B cell (primary cell): ENCODE measurements at regions not wholly inside any gene's neighbourhood (a gene's known extent, or its start where the extent isn't known, plus 50 kb on each side); places are given as distances from the start of the nearest gene placed in this dataset.

ENCODE experiments used
- ATAC-seq: fragments of 200-7000 bp; cut with Tn5 transposase; one replicate; pipeline ENCODE4 v1.10.0; 2021; ENCODE audit warnings: low read depth, mild to moderate bottlenecking, moderate number of reproducible peaks, moderate library complexity
- CTCF ChIA-PET: fragments of 350-600 bp; sonication (Branson Sonifier 250); formaldehyde crosslinking; loops from one replicate; lab custom pipeline; 2021; ENCODE audit warnings: antibody characterized with exemption, inconsistent platforms; lab: Charles Lee
- POLR2A ChIA-PET: fragments of 350-600 bp; sonication (Branson Sonifier 250); formaldehyde crosslinking; loops from one replicate; lab custom pipeline; 2021; ENCODE audit warnings: antibody characterized with exemption; lab: Charles Lee
- DNase-seq: peaks from one replicate; pipeline ENCODE4 v3.0.0; 2013
- H2AFZ ChIP-seq: 2 replicates; pipeline ENCODE4 v1.6.1; 2012; ENCODE audit warnings: mild to moderate bottlenecking, low read depth, low read length; ENCODE audit not compliant: insufficient read depth, poor library complexity, severe bottlenecking
- H3K27ac ChIP-seq, 2 donors: 1 replicate in 1 of 2; 2 replicates in 1 of 2; pipeline ENCODE4 v1.5.1; 2012 to 2013; ENCODE audit warnings: low read length in 2 of 2, mild to moderate bottlenecking in 2 of 2, moderate library complexity in 1 of 2
- H3K27me3 ChIP-seq, 4 experiments: fragments of 200-600 bp in 1 of 4; sonication (generic) in 1 of 4; replicated peaks in 1 of 4; 1 replicate in 2 of 4; 2 replicates in 2 of 4; pipeline versions ENCODE4 v1.6.1 to v1.7.0; 2013 to 2016; ENCODE audit warnings: low read length in 3 of 4, mild to moderate bottlenecking in 2 of 4, mixed read lengths in 1 of 4, moderate library complexity in 1 of 4; ENCODE audit not compliant: insufficient read depth in 4 of 4, control insufficient read depth in 3 of 4; ENCODE audit errors: control extremely low read depth in 1 of 4
- H3K36me3 ChIP-seq, 2 experiments: replicated peaks in 1 of 2; 1 replicate in 1 of 2; 2 replicates in 1 of 2; pipeline versions ENCODE4 v1.6.1 to v1.7.1; 2013; ENCODE audit warnings: low read length in 1 of 2; ENCODE audit not compliant: insufficient read depth in 2 of 2, control insufficient read depth in 1 of 2; ENCODE audit errors: control extremely low read depth in 1 of 2, extremely low read depth in 1 of 2
- H3K4me1 ChIP-seq, 2 donors: fragments of 200-600 bp in 1 of 2; sonication (generic) in 1 of 2; 1 replicate in 1 of 2; 2 replicates in 1 of 2; pipeline versions ENCODE4 v1.5.1 to v1.6.1; 2013 to 2017; ENCODE audit warnings: low read length in 2 of 2; ENCODE audit not compliant: control insufficient read depth in 2 of 2, insufficient read depth in 2 of 2
- H3K4me2 ChIP-seq: replicated peaks from 2 replicates; pipeline ENCODE3; 2012; ENCODE audit warnings: mild to moderate bottlenecking, low read depth, low read length; ENCODE audit not compliant: poor library complexity, severe bottlenecking
- H3K4me3 ChIP-seq, 5 experiments: fragments of 200-600 bp in 1 of 5; sonication (generic) in 1 of 5; 1 replicate in 3 of 5; 2 replicates in 2 of 5; pipeline versions ENCODE4 v1.5.1 to v1.7.0; 2011 to 2016; ENCODE audit warnings: low read length in 4 of 5, mild to moderate bottlenecking in 4 of 5, low read depth in 2 of 5, control low read depth in 1 of 5, moderate library complexity in 1 of 5; ENCODE audit not compliant: insufficient read depth in 1 of 5; ENCODE audit errors: control extremely low read depth in 1 of 5, extremely low read depth in 1 of 5
- H3K79me2 ChIP-seq: fragments of 200-600 bp; sonication (generic); one replicate; pipeline ENCODE4 v1.6.0; 2016; ENCODE audit warnings: low read length; ENCODE audit not compliant: control insufficient read depth, insufficient read depth
- H3K9ac ChIP-seq: fragments of 200-600 bp; sonication (generic); 2 replicates; pipeline ENCODE4 v1.6.1; 2017; ENCODE audit warnings: mild to moderate bottlenecking, low read length, moderate library complexity
- H3K9me3 ChIP-seq, 3 donors: one replicate each; pipeline versions ENCODE4 v1.6.1 to v1.7.1; 2013; ENCODE audit warnings: low read length in 2 of 3; ENCODE audit not compliant: control insufficient read depth in 2 of 3, insufficient read depth in 1 of 3; ENCODE audit errors: control extremely low read depth in 1 of 3
- H4K20me1 ChIP-seq: 2 replicates; pipeline ENCODE4 v1.6.0; 2012; ENCODE audit warnings: mild to moderate bottlenecking, low read length; ENCODE audit not compliant: insufficient read depth, control insufficient read depth, poor library complexity, severe bottlenecking
- H3K27ac Mint-ChIP-seq: one replicate; pipeline ENCODE4 v1.8.0; 2021; ENCODE audit warnings: mixed read lengths
- H3K27me3 Mint-ChIP-seq: one replicate; pipeline ENCODE4 v1.8.0; 2021; ENCODE audit warnings: mixed read lengths
- H3K4me1 Mint-ChIP-seq: one replicate; pipeline ENCODE4 v1.8.0; 2021; ENCODE audit warnings: mixed read lengths
- H3K4me3 Mint-ChIP-seq: one replicate; pipeline ENCODE4 v1.8.0; 2021; ENCODE audit warnings: mixed read lengths
- H3K9me3 Mint-ChIP-seq: one replicate; pipeline ENCODE4 v1.8.0; 2022; ENCODE audit warnings: mixed read lengths; ENCODE audit not compliant: insufficient read depth
- EZH2 ChIP-seq: IDR thresholded peaks from 2 replicates; pipeline ENCODE4 v1.6.1; 2012; ENCODE audit warnings: borderline replicate concordance, low read depth, mild to moderate bottlenecking, moderate library complexity, low read length; ENCODE audit not compliant: insufficient read depth, poor library complexity, severe bottlenecking
- WGBS: methylation state at CpG from one replicate; pipeline ENCODE4 v1.1.5; 2013; ENCODE audit warnings: missing lambda C conversion rate; ENCODE audit not compliant: insufficient coverage; 5-methylcytosine and 5-hydroxymethylcytosine counted together
- intact Hi-C: fragments of 100-400 bp; cut with micrococcal nuclease; formaldehyde crosslinking; loops from one replicate; pipeline ENCODE4 v1.10.0; 2022
- TF ChIP-seq, protein P1 (sequence below): fragments of 200-600 bp; IDR thresholded peaks from one replicate; pipeline ENCODE4 v1.8.0; 2022; ENCODE audit warnings: antibody characterized with exemption, mild to moderate bottlenecking

DNA sequence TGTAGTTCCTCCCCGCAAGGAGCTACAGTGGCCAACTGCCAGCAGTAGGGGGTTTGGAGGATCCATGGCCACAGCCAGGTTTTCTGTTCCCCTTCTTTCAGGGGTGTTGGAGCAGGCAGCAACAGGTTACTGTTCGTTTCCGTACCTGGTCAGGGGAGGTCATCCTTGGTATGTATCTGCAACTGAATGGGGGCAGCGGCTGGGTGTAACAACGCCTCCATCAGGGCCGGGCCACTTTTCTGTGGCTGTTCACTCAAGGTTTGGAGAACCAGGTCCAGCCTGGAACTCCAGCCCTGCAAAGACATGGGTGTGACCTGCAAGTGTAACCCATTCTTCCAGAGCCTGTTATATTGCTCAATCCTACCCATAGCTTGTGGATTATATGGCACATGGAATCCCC, 732.3 kb upstream of the MIR17HG start:
- POLR2A ChIA-PET, result no interaction called here
- H3K4me3 Mint-ChIP-seq, result no peak overlapping the region
- Histone ChIP-seq H3K4me3 (no peak overlapping the region), H3K36me3 (no peaks in the 10 kb centered on the region), H3K27me3 (no peaks in the 10 kb centered on the region), H3K27ac (no peak overlapping the region), H3K4me2 (no peak overlapping the region), H2AFZ (no peak overlapping the region), H4K20me1 (no peaks in the 10 kb centered on the region), H3K79me2 (no peaks in the 10 kb centered on the region), H3K4me1 (no peaks in the 10 kb centered on the region), H3K9ac (no peak overlapping the region), H3K9me3 (peaks cover 0 to 33% (median 1%) of the 10 kb centered on the region in 3 donors)
- TF ChIP-seq, protein P1, sequence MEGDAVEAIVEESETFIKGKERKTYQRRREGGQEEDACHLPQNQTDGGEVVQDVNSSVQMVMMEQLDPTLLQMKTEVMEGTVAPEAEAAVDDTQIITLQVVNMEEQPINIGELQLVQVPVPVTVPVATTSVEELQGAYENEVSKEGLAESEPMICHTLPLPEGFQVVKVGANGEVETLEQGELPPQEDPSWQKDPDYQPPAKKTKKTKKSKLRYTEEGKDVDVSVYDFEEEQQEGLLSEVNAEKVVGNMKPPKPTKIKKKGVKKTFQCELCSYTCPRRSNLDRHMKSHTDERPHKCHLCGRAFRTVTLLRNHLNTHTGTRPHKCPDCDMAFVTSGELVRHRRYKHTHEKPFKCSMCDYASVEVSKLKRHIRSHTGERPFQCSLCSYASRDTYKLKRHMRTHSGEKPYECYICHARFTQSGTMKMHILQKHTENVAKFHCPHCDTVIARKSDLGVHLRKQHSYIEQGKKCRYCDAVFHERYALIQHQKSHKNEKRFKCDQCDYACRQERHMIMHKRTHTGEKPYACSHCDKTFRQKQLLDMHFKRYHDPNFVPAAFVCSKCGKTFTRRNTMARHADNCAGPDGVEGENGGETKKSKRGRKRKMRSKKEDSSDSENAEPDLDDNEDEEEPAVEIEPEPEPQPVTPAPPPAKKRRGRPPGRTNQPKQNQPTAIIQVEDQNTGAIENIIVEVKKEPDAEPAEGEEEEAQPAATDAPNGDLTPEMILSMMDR, result no peak
- TF ChIP-seq EZH2, result no peak
- ATAC-seq (no peak), DNase-seq (no peak)
- H3K9me3 Mint-ChIP-seq, result peaks cover 15% of the 10 kb centered on the region
- H3K4me1 Mint-ChIP-seq, result no peaks in the 10 kb centered on the region
- no peaks in the 10 kb centered on the region for H3K27me3 Mint-ChIP-seq
- intact Hi-C loops, result no loop called here
- 98% methylated on average over 6 of the region's 6 CpGs for WGBS
- H3K27ac Mint-ChIP-seq, result no peak overlapping the region
- CTCF ChIA-PET, result no interaction called here

DNA sequence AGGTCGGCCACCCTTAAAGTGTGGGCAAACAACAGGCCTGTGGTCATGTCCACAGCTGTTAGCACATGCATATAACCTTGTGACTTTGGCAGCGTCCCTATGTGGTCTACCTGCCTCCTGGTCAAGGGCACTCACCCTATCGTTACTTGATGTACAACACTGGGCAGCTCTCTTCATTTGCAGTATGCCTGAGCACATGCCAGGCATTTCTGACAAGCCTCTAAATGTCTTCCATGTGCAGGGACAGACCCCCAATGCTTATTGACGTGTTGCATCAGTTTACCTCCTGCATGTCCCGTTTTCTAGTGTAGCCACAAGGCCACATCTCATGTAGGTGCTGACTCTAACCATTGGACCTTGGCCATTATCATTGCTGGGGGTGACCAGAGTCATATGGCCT, 731.7 kb upstream of the MIR17HG start:
- no peaks in the 10 kb centered on the region for H3K4me1 ChIP-seq
- H3K79me2 ChIP-seq, result no peaks in the 10 kb centered on the region
- H3K27me3 Mint-ChIP-seq, result no peaks in the 10 kb centered on the region
- intact Hi-C loops, result no loop called here
- H3K4me1 Mint-ChIP-seq, result no peaks in the 10 kb centered on the region
- no peak overlapping the region for H3K4me3 Mint-ChIP-seq
- no peaks in the 10 kb centered on the region for H3K27me3 ChIP-seq
- H3K27ac ChIP-seq, result no peak overlapping the region
- TF ChIP-seq EZH2, result no peak
- TF ChIP-seq, protein P1, result no peak
- peaks cover 0 to 33% (median 1%) of the 10 kb centered on the region in 3 donors for H3K9me3 ChIP-seq
- WGBS, result 78% methylated on average over 5 of the region's 5 CpGs
- H3K9ac ChIP-seq, result no peak overlapping the region
- H3K36me3 ChIP-seq, result no peaks in the 10 kb centered on the region
- ATAC-seq (no peak), DNase-seq (no peak)
- peaks cover 15% of the 10 kb centered on the region for H3K9me3 Mint-ChIP-seq
- ChIA-PET CTCF (no interaction called here), POLR2A (no interaction called here)
- H3K4me3 ChIP-seq, result no peak overlapping the region
- no peak overlapping the region for H3K27ac Mint-ChIP-seq
- H3K4me2 ChIP-seq, result no peak overlapping the region
- no peak overlapping the region for H2AFZ ChIP-seq
- H4K20me1 ChIP-seq, result no peaks in the 10 kb centered on the region
